CD4-positive, alpha-beta T cell treated with Interleukin-1 beta for 1 hour (primary cell): ENCODE measurements at regions not wholly inside any gene's neighbourhood (a gene's known extent, or its start where the extent isn't known, plus 50 kb on each side); places are given as distances from the start of the nearest gene placed in this dataset.

Source experiments
- DNase-seq, 2 donors: peaks; one replicate each; pipeline ENCODE4 v3.0.0-alpha.2; 2020 to 2022

DNA sequence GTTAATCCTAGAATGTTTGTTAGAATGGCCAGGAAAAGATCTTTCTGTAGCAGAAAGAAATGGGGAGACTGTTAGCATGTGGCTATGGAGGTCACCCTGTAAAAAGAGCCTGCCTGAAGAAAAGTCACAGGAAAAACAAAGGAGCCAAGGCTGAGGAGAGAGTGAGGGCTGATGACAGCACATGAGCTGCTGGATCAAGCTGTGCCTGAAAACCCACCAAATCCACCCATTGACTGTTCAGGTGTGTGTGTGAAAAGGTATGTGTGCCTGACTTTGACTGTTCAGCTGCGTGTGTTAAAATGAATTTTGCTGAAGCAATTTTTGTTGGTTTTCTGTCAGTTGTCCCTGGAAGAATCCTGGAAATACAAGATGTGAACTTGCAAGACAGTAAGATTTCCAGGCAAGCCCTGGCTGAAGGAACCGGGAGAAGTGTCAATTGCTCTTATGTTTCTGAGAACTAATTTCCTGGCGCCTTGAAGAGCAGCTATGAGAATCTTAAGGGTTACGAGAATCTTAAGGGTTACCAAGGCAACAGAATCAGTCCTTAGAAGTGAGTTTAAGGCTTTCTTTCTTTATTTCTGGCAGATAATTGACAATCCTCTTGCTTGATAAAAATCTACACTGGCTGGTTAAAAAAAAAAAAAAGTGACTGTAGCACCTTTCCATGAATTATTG, 73.0 kb upstream of the LGALSL start:
- DNase-seq = no peak

- DNase-seq = no peak
Measured at GRCh38 chr2:64383016-64383591, 70.9 kb upstream of the LGALSL start.

- no peak for DNase-seq
Measured at GRCh38 chr2:64383881-64384280, 70.1 kb upstream of the LGALSL start.

DNA sequence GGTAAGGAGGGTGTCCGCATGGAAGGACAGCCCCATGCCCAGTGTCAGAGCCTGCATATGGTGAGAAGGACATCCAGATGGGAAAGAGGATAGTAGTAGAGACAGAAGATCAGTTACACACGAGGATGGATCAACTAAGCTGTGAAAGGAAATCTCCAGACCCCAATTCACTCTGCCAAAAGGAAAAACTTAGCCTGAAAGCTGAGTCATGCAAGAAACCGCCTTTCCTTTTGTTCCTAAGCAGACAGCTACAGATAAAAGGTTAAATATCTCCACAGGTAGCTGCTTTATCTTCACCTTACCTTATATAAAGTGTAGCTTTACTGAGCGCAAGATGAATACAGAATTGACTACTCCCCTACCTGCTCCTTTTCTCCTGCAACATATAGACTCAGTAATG, 67.3 kb upstream of the LGALSL start:
- DNase-seq = no peak

DNA sequence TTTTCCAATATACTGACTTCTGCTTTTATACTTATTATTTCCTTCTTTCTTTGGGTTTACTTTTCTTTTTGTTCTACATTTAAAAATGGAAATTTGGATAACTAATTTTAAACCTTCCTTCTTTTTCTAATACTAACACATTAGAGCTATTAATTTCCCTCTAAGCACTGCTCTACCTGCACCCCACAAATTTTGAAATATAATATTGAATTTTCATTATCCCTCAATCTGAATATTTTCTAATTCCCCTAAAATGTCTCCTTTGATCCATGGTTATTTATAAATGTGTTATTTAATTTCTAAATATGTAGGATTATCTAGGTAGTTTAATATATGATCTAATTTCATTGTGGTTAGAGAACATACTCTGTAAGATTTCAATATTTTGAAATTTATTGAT, 63.4 kb upstream of the LGALSL start:
- no peak for DNase-seq

DNA sequence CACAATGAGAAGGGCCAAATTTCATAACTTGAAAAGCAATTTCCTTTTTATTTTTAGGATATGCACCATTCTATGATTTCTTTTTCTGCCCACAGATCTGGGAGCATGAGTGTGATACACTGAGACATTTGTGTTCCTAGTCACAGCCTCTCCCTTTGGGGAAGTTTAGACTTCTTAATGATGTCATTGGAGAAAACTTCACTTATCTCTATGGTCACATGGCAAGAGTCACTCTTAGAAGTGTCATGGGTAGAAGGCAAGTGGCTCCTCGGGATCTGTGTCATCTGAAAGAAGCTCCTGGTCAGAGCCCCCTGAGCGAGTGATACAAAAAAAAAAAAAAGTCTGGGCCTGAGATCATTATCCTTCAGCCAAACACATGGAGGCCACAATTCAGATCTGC, 62.5 kb upstream of the LGALSL start:
- DNase-seq = no peak

DNA sequence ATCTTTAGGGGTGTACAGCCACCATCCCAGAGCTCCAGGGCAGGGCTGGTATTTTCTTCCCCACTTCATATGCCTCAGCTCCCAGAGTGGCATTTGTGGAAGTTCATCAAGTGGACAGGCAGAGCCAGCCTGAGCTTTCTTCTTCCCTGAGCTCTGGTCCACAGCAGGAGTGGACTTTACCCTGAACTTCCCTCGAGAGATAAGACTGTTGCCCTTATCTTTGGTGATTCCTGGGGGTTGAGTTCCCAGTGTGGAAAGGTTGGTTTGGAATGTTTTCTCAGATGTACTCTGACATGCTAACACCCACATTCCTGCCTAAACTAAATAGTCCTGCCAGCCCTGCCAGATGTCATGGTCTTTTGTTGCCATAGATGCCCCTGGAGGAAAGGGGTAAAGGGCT, 62.0 kb upstream of the LGALSL start:
- DNase-seq = no peak

GRCh38 chr2:64392529-64392928, 61.4 kb upstream of the LGALSL start:
- no peak for DNase-seq

DNA sequence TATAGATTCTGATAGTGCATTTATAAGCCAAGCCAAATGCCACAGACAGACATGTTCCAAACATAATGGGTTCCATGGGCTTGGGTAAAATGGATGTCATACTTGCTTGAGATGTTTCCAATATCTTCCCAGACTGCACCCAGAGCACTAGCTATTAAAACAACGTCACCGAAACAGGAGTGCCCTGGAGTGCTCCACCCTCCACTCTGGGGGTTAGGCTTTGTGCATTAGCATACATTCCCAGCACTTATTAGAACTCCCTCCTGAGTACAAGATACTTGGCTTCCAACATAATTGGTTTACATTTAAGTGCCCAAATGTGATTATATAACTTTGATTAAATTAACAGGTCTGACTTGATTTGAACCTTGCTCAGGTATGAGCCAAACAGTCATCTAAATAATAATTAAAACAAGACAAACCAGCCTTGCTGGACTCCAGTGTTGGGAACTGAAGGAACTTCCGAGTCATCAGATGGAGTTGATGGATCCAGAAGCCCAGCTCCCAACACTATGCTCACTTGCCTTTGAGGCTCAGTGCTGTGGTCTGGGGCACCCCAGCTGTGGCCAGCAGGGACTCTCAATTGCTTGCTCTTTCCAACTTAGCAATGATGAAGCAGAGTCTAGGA, 60.5 kb upstream of the LGALSL start:
- no peak for DNase-seq

GRCh38 chr2:64394153-64394552, 59.8 kb upstream of the LGALSL start:
- DNase-seq = no peak

GRCh38 chr2:64396001-64396400, 58.0 kb upstream of the LGALSL start:
- no peak for DNase-seq

- no peak for DNase-seq
Measured at GRCh38 chr2:64396551-64396950, 57.4 kb upstream of the LGALSL start.

DNA sequence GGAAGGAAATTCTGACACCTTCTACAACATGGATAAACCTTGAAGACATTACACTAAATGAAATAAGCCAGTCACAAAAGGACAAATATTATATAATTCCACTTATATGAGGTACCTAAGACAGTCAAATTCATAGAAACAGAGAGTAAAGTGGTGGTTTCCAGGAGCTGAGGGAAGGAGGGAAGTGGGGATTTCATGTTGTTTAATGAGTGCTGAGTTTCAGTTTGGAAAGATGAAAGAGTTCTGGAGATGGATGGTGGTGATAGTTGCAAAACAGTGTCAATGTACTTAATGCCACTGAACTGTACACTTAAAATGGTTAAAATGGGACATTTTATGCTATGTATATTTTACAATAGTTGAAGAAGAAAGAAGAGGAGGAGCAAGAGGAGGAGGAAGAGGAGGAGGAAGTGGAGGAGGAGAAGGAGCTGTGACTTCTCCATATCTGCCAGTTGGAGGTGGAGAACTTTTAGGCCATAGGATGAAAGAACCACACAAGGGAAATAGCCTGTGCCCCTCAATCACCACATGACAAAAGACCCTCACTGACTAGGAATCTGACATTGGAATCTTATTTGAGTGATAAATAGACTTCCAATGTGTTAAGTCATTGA, 55.3 kb upstream of the LGALSL start:
- no peak for DNase-seq

DNA sequence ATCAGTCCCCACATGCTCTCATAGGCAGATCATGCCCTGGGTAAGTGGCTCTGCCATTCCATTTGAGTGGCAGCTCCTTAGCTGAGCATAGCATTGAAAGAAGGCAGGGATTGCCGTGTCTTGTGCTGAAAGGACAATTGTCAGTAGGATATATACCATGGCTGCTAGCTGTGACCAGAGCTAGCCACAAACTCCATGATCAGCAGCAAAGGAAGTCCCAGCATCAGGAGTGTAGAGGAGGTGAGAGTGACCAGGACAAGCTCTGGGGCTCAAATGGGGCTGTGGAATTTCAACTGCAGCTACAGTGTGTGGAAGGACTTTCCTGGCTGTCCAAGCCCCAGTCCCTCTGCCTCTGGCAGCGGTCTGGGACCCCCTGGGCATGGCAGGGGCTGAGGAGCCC, 54.4 kb upstream of the LGALSL start:
- no peak for DNase-seq

DNA sequence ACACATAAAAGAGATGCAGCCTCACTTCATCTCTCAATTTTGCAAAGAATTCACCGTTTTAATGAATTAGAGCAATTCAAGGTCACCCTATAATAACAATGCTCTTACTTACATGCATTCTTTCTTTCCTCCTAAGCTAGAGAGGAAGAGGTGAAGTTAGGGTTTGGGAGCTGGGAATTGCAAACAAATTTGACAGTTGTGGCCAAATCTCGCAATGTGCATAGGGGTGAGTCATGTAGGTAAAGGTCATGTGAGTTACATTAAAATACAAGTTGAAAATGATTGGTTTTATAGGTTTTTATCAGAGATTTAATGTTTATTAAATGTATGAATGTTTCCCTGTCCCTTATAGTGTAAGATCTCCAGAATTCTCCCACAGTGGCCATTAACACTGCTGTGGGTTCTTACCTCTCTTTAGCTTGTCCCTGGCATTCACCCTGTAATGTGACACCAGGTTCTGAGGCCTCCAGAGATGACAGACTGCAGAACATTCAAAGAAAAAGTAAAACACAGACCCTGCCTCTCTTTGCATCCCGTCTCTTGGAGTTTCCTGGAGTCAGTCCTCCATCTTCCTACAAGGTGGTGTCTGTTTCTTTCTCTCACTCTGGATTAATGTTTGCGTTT, 53.7 kb upstream of the LGALSL start:
- no peak for DNase-seq

DNA sequence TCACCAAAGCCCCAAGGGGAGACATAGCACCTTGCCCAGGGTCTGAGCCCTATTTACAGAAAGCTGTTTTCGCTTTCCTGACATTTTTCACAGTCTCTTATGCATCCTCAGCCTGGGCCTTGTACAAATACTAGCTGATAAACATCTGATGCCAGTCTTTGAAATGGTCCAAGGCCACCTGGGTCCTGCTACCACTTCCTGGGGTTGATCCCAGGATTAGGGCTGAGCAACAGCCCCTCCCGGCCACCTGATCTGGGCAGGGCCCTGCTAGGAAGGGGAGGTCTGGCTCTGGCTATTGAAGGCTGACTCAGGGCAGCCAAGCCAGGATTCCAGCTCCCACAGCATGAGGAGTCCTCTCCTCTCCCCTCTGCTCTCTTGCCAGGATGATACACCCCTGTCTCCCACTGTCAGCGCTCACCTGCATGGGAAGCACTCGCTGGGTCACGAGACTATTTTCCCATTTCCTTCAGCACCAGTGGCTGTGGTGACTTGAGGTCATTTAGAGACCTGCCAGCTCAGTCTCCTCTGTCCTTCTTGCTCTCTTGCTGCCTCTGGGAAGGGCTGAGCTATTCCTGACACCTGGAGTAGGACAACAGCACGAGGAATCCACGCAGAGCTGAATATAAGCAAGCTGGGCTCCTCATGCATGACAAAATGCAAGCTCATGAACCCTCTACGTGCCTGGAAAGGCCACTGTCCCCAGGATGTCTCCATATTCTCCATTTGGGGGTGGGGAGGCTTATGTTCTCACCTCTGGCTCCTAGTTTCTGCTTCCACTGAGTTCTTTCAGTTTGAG, 53.0 kb upstream of the LGALSL start:
- DNase-seq = no peak

DNA sequence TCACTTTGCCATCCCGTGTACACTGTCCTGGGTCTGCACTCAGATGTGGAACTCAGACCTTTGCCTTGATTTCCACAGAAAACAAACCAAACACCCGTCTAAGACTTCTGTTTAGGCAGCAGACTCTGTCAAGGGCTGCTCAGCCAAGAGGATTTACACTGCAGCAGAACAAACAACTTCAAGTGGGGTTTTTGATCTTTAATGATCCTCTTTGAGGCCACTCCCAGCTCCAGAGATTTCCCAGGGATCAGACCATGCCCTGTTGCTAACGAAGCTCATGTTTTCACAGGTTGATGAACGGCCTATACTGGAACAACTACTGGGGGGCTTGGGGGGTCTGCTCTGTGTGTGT, 52.5 kb upstream of the LGALSL start:
- DNase-seq = no peak

DNA sequence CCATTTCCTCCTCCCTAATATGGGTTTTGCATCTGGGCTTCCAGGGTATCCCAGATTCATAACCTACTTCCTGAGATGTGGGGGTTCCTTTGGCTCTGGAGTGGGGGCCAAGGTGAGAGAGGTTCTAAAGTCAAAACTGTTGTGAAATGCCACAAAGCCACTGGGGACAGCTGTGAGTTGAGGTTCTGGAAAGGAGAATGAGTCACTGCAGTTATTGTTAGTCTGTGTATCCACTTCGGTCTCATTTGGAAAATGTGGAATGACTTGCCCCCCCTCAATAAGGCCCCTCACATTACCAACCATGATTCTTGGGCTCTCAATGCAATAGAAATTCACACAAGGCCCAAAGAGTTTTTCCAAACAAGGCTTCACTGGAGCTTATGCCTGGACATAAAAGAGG, 51.1 kb upstream of the LGALSL start:
- no peak for DNase-seq

DNA sequence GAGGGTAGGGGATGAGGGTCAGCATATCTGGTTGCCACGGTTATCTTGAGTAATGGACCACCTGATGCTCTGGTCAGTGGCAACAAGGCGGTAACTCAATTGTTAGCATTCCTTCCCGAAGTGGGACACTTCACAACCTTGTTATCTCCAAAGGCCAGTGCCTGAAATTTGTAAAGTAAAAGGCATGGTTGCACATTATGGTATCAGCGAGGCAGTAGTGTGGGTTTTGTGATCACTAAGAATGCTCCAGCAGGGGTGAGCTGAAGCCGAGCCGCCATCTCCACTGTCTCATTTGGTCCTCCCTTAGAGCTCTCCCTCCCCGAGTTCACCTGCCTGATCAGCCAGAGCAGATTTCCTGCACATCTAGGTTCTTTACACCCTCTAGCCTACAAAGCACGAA, 50.5 kb upstream of the LGALSL start:
- DNase-seq = no peak

GRCh38 chr2:64404002-64404731, 49.8 kb upstream of the LGALSL start:
- no peak for DNase-seq
